ENCODE measurements at regions not wholly inside any gene's neighbourhood (a gene's known extent, or its start where the extent isn't known, plus 50 kb on each side); places are given as distances from the start of the nearest gene placed in this dataset.
"Not testable (repeated sequence)": the region's sequence is repeated elsewhere in the genome, so short reads cannot be mapped to it uniquely, and the experiment has no call there.

DNA sequence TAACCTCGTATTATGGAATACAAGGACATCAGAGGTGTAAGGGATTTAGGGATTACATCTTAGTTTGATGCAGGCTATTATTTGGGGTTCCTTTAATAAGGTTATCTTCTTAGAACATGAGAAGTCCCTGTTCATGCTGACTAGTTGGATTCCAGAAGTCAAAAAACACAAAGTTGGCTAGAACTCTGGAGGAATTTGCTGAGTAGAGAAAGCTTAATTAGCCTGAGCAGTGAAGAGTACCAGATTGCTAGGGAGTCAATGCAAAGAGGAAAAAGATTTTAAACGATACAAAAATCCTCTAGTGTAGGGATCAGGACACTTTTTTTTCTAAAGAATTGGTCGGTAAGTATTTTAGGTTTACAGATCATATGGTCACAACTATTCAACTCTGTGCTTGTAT, 1872.5 kb upstream of the C9orf72 start:
- no peak for DNase-seq

DNA sequence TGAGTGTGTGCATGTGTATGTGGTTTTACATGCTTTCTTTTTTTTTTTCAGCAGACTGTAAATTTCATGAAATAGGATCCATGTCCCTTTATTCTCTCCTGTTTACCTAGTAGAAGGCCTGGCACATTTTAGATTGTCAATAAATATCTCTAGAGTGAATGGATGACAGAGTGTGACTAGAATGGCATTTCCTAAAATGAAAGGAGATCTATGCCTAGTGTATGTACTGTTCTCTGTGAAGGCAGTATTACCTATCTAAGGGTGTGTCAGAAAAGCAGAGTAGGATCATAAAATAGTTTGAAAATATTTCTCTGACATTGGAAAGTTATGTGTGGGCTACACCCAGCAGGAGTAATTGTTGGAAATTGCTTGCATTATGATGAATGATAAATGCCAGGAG, 1876.0 kb upstream of the C9orf72 start:
- DNase-seq = no peak

DNA sequence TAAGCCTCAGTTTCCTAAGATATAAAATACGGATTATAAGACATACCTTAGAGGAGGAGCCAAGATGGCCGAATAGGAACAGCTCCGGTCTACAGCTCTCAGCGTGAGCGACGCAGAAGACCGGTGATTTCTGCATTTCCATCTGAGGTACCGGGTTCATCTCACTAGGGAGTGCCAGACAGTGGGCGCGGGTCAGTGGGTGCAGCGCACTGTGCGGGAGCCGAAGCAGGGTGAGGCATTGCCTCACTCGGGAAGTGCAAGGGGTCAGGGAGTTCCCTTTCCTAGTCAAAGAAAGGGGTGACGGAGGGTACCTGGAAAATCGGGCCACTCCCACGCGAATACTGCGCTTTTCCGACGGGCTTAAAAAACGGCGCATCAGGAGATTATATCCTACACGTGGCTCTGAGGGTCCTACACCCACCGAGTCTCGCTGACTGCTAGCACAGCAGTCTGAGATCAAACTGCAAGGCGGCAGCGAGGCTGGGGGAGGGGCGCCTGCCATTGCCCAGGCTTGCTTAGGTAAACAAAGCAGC, 1877.1 kb upstream of the C9orf72 start:
- DNase-seq = not testable (repeated sequence)

DNA sequence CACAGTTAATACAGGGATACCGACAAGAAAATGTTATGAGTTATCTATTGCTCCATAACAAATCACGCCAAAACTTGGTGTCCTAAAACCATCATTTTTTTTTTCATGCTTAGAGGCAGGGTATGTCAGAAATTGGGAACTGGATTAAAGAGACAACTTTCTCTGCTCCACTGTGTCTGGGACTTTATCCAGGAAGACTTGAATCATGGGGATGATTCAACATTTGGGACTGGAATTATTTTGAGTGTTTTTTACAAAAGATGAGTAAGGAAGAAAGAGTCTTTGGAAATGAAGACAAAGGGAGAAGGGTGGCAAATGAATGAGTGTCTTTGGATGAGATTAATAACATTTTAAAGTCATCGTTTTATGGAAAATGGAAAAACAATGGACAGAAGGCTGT, 1883.7 kb upstream of the C9orf72 start:
- DNase-seq = no peak

DNA sequence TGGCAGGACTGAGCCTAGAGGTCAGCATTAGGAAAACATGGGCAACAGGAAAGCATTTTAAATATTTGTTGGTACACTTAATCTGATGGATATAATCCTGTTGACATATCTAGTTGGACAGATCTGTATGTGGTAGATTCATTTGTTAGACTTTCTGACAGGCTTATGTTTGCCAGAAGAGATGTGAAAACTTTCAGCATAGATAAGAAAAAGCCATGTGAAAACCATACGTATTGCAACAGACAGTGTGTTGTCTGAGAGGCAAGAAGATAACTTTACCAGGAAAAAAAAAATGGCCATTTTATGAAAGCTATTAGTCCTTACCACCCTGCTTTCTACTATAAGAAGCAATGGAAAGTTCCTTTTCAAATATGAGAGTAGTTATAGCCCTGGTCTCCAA, 1902.2 kb upstream of the C9orf72 start:
- DNase-seq = no peak

DNA sequence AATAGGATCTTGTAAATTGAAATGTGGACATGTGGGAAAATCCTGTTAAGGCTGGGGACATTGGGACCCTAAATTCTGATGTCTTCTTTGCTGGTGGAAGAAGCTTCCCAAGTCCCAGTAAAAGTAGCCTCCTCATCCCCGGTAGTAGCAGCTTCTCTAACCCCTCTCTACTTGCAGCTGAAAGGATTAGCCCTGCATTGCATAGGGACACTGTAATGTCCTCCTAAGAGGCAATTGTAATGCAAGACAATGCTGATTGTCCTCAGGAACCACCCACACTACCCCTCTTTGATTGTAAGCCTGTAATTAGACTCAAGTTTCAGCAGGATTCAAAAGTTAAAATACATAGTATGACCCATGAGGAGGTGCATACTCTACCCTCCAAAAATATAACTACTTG, 1938.4 kb upstream of the C9orf72 start:
- no peak for DNase-seq

DNA sequence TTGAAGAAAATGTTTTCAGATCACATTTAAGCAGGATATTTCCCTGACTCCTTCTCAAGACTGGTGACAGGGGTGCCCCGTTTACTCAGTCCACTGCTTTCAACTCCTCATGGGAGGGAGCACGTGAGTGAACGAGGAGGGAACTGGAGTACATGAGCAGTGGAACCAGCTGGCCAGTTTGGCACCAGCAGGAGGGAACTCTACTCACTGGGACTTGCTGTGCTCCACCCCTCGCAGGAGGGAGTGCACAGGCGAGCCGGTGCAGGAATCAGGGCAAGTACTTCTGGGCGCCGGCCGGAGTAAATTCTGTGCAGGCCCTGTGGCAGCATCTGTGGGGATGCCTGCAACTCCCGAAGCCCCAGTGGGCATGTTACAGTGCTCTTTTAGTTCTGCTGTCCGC, 1941.1 kb upstream of the C9orf72 start:
- no peak for DNase-seq

DNA sequence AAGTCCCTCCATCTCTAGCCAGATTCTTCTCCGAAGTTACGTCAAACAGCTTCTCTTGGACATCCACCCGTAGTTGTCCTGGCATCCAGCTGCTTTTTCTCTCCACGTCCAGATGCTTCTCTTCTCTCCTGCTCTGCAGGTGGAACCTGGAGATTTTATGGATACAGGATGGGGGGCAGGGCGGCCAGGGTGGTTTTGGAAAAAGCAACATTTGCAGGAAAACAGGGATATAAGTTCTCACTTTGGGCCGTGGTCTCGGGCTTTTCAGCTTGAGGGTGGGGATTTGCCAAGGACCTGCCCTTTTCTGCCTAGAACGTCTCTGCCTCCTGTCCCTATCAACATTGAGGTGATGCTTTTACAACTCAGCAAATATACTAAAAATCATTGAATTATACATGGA, 1941.6 kb upstream of the C9orf72 start:
- DNase-seq = no peak

DNA sequence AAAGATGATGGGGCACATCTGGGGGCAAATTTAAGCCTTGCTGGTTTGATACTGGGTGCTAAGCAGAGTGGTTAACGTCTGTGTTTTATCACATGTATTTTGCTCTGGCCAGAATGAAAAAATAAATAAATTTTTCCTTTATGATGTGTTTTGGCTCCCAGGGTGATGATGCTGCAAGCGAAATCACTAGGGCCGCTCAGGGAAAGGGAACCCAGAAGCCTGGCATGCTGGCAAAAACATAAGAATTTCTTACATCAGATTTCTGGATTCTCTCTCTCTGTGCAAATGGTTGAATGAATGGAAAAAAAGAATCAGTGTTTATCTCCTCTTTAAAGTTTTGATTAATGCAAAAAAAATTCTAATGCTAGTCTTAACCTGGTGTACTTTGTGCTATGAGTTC, 1975.2 kb upstream of the C9orf72 start:
- DNase-seq = no peak

DNA sequence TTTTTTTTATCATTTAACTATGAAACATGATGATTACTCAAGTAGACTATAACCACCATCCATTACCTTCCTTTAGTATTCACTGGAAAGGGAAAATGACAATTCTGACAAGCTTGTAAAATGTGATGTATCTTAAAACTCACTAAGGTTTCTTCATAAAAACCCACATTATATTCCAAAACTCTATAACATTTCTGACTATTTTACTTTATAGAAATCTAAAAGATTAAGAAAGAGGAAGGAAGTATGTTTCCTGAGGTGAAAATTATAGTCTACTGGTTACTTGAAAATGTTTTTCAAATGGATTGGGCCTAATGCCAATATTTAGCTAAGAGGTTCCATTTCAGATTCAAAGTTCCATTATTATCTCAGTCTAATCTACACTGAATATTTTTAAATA, 1982.2 kb upstream of the C9orf72 start:
- DNase-seq = no peak

DNA sequence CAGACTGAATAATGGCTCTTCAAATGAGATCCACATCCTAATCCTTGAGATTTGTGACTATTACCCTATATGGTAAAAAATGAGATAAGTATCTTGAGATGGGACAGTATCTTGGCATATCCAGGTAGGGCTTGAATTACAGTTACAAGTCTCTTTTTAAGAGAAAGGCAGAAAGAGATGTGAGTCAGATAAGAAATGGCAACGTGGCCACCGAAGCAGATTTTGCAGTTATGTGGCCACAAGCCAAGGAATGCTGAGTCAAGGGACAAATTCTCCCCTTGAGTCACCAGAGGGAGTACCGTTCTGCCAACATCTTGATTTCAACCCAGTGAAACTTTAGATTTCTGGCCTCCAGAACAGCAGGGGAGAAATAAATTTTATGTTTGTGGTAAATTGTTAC, 1983.0 kb upstream of the C9orf72 start:
- DNase-seq = no peak

DNA sequence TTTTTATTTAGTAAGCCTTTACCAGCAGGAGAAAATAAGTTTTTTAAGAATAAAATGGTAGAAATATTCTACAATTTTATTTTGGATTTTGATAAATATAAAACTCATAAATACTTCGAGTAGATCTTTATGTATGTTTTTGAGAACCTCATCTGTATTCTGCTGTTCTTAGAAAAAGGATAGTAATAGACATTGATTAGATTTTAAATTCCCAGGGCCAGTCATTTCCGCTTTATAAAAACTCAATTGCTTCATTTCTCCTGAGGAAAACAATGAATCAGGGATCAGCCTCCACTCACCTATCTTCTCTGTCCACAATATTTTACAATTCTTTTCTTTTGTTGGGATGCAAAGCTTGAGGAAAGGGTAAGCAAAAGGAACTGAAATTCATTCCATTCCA, 1983.5 kb upstream of the C9orf72 start:
- no peak for DNase-seq

DNA sequence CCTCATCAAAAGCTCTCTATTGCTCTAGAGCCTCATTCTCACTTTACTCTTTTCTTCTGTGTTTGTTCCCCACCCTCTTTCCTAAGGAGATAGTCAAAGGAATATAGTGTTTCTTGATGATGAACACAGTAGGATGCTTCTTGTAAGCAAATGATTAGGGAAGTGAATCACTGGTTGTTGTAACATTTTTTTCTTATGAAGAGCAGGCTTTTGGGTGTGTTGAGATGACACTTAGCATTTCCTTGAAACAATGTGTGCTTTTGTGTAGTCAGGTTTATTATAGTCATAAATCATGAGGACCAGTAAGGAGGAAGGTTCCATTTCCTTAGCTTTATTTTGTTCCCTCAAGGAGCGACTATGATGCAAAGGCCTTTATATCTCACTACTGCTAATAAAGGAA, 1991.3 kb upstream of the C9orf72 start:
- no peak for DNase-seq

DNA sequence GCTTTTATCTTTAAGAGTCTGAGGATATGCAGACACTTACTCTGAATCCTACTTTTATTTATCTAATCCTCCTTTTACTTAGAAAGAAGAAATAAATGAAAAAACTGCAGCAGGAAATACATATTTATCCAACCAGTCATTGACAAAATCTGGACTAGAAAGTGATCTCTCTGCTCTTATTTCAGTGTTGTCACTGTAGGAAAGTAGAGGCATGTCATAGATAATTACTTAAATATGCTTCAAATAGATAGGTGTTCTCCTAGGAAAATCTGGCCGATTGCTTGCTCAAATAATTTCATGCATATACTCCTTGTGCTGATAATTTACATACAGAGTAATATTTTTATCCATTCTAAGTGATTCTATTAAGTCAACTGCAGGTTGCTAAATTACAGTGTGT, 2001.9 kb upstream of the C9orf72 start:
- no peak for DNase-seq

DNA sequence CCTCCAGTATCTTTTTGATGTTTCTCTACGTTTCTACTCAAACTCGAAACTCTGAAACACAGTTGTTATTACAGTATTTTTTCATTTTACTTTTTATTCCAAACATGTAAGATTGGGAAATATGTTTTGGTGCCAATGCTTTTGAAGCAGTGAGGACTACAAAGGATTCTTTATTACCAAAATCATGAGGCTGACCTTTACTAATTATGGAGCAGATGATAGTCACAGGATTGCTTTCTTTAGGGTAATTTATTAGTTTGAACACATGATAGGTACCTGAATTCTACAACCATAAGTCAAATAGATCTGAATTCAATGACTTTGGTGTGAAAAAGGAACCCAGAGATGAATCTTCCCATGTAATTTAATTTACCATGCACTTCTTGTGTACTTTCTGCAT, 2015.1 kb upstream of the C9orf72 start:
- DNase-seq = no peak

DNA sequence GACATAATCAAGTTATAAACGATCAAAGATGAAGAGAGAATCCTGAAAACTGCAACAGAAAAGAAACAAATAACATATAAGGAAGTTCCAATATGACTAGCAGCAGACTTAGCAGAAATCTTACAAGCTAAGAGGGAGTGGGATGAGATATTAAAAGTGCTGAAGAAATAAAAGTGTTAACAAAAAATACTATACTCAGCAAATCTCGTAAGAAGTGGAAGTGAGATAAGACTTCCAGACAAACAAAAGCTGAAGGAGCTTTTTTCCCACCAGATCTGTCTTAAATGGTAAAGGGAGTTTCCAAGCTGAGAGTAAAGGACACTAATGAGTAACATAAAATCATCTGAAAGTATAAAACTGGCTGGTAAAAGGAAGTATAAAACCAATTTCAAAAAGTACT, 2036.0 kb upstream of the C9orf72 start:
- no peak for DNase-seq

DNA sequence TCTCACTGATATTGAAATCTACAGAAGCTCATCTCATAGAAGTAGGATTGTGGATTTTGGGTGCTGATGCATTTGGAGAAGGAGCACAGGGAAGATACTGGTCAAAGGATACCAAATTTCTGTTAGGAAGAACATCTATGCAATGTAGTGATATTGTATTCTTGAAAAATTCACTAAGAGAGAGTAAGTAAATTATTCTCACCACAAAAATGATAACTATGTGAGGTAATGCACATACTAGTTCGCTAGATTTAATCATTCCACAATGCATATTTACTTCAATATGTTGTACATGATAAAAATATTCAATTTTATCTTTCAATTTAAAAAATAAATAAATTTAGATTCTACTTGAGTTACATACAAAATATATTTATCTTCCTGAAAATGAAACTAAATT, 2040.5 kb upstream of the C9orf72 start:
- no peak for DNase-seq

DNA sequence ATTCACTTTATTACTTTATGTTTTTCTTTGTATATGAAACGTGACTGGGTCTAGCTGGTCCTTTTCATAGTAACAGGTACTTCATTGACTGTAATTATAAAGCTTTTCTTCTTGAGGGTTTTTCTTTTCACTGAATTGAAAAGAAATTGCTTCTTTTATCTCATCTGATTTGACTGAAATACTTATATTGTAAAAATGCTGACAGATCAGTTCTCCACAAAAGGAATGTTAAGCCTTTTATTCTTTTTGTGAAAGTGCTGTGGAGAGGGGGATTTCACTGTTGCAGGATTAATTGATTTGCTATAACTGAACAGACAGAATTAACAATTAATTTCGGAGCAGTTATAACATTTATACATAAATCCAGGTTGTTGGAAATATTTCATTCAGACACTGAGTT, 2043.6 kb upstream of the C9orf72 start:
- DNase-seq = no peak

DNA sequence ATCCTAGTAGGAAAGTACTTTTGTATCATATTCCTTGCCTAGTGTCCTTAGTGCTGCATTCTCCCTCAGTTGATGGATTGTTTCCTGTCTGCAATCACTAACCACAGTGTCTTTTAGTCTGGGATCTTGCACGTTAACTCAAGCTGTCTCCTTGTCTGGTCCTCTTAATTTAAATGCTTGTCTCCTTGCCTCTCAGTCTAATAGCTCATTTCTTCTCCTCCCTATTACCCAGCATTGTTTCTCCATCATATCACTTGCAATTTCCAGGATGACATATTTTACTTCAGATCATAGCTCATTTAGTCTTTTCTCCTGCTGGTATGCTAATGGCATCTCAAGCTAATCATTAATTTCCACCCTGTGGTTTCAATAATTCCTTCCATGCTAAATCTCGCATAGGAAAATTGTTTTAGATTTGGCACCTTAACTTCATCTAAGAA, 2052.0 kb upstream of the C9orf72 start:
- no peak for DNase-seq

DNA sequence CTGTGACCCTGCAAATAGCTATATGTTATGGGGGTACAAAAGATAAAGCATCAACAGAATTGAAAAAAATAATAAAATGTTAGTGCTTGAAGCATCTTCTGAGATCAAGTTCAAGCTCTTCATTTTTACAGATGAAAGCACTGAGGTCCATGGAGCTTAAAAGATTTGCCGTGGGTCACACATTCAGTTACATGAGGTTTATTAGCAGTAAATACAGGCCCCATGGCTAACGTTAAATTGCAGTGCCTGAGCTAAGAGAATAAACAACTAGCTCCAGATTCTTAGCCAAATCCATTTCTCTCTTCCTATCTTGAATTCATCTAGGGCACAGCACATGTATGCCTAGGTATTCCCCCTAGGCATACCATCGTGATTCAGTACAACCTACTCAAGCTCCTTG, 2052.7 kb upstream of the C9orf72 start:
- no peak for DNase-seq

DNA sequence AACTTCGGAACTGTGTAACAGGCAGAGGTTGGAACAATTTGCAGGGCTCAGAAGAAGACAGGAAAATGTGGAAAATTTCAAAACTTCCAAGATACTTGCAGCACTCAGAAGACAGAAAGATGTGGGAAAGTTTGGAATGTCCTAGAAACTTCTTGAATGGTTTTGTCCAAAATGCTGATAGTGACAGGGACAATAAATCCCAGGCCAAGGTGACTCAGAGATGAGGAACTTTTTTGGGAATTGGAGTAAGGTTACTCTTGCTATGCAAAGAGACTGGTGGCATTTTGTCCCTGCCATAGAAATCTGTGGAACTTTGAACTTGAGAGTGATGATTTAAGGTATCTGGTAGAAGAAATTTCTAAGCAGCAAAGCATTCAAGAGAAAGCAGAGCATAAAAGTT, 2055.6 kb upstream of the C9orf72 start:
- DNase-seq = not testable (repeated sequence)

DNA sequence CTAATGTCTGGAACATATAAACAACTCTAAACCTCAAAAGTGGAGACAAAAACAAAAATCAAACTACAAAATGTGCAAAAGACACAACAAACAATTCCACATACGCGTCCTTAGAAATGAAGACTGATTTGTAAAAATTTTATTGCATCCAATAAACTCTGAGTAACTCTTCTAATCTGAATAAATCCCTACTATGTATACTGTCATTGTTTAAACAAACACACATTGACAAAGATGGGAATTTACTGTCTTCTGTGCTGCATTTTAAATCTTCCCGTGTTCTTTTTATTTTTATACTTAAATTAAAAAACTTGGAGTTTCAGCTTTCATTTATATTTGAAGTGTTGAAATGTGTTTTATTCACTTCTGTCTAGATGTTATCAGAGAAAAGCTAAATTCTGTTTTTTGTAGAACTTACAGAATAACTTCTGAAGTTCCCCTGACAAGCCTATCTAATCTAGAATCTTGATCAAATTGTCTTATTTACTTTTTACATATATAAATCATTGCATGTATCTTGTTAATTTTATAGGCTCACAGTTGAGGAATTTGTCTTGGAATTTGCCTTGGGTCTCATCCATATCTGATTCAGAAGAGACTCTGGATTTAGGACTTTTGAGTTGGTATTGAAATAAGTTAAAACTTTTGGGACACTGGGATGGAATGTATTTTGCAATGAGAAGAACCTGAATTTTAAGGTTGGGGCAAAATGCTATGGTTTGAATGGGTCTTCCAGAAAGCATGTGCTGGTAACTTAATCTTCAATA, 2064.4 kb upstream of the C9orf72 start:
- no peak for DNase-seq

DNA sequence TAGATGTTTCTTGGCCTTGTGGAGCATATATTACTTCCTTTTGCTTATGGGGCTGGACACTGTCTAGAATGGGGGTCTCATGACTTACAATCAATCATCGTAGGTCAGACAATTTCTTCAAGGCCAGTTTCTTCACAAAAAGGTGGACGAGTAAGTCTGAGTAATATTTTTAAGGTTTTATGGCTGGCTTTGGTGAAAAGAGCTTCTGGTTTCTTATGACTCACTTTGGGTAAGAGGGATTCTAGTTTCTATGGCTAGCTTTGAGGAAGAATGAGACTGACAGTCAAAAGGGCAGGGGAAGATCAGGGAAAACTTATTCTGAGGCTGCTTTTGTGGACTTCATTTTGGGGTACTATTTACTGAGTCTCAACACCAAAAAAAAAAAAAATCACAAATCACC, 2067.2 kb upstream of the C9orf72 start:
- no peak for DNase-seq

DNA sequence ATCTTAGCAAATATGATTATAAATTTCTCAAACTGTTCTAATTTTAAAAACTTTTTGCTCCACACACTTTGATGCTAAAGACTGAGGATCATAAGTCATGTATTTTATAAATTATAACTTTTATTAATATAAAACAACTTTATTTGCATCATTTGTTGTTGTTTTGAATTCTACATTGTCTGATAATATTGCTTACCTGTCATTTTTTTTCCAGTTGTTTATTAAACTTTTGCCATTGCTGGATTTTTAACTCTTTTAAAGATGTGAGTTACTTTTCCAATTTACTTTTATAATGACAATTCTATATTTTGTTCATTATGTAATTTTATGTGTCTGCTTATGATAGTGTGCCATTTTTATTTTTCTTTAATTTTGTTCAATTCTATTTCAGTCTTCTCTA, 2071.2 kb upstream of the C9orf72 start:
- no peak for DNase-seq

DNA sequence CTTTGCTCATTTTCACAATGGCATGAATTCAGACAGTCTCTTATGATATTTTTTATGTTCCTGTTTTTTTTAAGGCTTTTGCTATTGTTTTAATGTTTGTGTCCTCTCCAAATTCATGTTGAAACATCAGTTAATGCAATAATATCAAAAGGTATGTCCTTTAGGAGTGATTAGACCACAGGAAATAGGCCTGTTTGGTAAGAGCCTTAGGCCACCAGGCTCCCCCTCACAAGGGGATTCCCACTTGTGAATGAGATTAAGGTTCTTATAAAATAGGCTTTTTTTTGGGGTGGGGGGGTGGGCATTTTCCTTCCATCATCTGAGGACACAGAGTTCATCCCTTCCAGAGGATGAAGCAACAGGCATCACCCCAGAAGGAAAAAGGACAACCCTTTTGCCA, 2074.2 kb upstream of the C9orf72 start:
- DNase-seq = no peak

All from CD4-positive, alpha-beta T cell treated with Interferon gamma for 1 hour (primary cell).